ENCODE measurements at regions not wholly inside any gene's neighbourhood (a gene's known extent, or its start where the extent isn't known, plus 50 kb on each side); places are given as distances from the start of the nearest gene placed in this dataset.
"Not testable (repeated sequence)": the region's sequence is repeated elsewhere in the genome, so short reads cannot be mapped to it uniquely, and the experiment has no call there.

DNA sequence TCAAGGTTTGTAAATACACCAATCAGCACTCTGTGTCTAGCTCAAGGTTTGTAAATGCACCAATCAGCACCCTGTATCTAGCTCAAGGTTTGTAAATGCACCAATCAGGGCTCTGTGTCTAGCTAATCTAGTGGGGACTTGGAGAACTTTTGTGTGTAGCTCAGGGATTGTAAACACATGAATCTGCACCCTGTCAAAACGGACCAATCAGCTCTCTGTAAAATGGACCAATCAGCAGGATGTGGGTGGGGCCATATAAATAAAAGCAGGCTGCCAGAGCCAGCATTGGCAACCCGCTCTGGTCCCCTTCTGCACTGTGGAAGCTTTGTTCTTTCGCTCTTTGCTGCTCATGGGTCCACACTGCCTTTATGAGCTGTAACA, 109.3 kb upstream of the RASGEF1B start:
- TF ChIP-seq, protein P1, sequence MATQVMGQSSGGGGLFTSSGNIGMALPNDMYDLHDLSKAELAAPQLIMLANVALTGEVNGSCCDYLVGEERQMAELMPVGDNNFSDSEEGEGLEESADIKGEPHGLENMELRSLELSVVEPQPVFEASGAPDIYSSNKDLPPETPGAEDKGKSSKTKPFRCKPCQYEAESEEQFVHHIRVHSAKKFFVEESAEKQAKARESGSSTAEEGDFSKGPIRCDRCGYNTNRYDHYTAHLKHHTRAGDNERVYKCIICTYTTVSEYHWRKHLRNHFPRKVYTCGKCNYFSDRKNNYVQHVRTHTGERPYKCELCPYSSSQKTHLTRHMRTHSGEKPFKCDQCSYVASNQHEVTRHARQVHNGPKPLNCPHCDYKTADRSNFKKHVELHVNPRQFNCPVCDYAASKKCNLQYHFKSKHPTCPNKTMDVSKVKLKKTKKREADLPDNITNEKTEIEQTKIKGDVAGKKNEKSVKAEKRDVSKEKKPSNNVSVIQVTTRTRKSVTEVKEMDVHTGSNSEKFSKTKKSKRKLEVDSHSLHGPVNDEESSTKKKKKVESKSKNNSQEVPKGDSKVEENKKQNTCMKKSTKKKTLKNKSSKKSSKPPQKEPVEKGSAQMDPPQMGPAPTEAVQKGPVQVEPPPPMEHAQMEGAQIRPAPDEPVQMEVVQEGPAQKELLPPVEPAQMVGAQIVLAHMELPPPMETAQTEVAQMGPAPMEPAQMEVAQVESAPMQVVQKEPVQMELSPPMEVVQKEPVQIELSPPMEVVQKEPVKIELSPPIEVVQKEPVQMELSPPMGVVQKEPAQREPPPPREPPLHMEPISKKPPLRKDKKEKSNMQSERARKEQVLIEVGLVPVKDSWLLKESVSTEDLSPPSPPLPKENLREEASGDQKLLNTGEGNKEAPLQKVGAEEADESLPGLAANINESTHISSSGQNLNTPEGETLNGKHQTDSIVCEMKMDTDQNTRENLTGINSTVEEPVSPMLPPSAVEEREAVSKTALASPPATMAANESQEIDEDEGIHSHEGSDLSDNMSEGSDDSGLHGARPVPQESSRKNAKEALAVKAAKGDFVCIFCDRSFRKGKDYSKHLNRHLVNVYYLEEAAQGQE (IDR thresholded peaks at IDR 0.05; ENCODE audit: insufficient read depth in 1 of 2, low read depth in 2 of 2, low read length in 1 of 2) = not testable (repeated sequence)
- TF ChIP-seq, protein P2, sequence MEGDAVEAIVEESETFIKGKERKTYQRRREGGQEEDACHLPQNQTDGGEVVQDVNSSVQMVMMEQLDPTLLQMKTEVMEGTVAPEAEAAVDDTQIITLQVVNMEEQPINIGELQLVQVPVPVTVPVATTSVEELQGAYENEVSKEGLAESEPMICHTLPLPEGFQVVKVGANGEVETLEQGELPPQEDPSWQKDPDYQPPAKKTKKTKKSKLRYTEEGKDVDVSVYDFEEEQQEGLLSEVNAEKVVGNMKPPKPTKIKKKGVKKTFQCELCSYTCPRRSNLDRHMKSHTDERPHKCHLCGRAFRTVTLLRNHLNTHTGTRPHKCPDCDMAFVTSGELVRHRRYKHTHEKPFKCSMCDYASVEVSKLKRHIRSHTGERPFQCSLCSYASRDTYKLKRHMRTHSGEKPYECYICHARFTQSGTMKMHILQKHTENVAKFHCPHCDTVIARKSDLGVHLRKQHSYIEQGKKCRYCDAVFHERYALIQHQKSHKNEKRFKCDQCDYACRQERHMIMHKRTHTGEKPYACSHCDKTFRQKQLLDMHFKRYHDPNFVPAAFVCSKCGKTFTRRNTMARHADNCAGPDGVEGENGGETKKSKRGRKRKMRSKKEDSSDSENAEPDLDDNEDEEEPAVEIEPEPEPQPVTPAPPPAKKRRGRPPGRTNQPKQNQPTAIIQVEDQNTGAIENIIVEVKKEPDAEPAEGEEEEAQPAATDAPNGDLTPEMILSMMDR (IDR thresholded peaks at IDR 0.05) = not testable (repeated sequence)
- TF ChIP-seq POLR2AphosphoS5 (IDR thresholded peaks at IDR 0.05; ENCODE audit: low read depth, low read length); SIN3A (IDR thresholded peaks at IDR 0.05; ENCODE audit: borderline replicate concordance, insufficient read depth, low read depth, low read length); TCF7L2 (IDR thresholded peaks at IDR 0.05; ENCODE audit: low read depth, low read length): not testable (repeated sequence)

Data from Panc1 (cell line).